ENCODE measurements at regions not wholly inside any gene's neighbourhood (a gene's known extent, or its start where the extent isn't known, plus 50 kb on each side); places are given as distances from the start of the nearest gene placed in this dataset.
"Not testable (repeated sequence)": the region's sequence is repeated elsewhere in the genome, so short reads cannot be mapped to it uniquely, and the experiment has no call there.

DNA sequence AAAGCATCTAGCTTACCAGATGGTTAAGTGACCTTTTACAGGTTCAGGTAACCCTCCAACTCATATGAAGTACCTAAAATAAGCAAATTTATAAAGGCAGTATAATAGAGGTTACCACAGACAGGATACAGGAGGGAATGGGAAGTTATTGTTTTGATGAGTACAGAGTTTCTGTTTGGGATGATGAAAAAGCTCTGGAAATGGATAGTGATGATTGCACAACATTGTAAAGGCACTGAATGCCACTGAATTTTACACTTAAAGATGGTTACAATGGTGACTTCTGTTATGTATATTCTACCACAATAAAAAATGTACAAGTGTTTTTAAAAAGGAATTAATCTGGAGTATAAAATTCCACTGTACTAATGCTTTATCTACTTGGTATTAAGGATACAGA is 75.0 kb upstream of the NIPBL start:
- TF ChIP-seq, protein P1, sequence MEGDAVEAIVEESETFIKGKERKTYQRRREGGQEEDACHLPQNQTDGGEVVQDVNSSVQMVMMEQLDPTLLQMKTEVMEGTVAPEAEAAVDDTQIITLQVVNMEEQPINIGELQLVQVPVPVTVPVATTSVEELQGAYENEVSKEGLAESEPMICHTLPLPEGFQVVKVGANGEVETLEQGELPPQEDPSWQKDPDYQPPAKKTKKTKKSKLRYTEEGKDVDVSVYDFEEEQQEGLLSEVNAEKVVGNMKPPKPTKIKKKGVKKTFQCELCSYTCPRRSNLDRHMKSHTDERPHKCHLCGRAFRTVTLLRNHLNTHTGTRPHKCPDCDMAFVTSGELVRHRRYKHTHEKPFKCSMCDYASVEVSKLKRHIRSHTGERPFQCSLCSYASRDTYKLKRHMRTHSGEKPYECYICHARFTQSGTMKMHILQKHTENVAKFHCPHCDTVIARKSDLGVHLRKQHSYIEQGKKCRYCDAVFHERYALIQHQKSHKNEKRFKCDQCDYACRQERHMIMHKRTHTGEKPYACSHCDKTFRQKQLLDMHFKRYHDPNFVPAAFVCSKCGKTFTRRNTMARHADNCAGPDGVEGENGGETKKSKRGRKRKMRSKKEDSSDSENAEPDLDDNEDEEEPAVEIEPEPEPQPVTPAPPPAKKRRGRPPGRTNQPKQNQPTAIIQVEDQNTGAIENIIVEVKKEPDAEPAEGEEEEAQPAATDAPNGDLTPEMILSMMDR (IDR thresholded peaks at IDR 0.05; ENCODE audit: insufficient read depth, low read depth, low read length, missing control alignments) = no peak
- DNase-seq (ENCODE audit: low read depth) = no peak
- no peak overlapping the region for H3K4me3 ChIP-seq (ENCODE audit: low read length)

DNA sequence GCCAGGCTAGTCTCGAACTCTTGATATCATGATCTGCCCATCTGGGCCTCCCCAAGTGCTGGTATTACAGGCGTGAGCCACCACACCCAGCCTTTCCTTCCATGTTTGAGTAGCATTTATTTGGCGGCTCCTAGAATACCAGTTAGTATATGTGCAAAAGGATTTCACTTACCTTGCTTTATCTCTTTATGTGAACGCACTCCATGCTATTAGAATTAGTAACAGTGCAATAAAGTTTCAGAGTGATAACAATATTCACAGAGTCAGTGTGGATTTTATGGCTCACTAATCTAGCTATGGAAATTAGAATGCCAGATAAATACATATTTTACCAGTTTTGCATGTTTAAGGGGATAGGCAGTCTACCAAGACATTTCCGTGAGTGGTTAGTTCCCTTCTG is 74.4 kb upstream of the NIPBL start:
- TF ChIP-seq, protein P1 (IDR thresholded peaks at IDR 0.05; ENCODE audit: insufficient read depth, low read depth, low read length, missing control alignments) = no peak
- H3K4me3 ChIP-seq (ENCODE audit: low read length) = no peak overlapping the region

DNA sequence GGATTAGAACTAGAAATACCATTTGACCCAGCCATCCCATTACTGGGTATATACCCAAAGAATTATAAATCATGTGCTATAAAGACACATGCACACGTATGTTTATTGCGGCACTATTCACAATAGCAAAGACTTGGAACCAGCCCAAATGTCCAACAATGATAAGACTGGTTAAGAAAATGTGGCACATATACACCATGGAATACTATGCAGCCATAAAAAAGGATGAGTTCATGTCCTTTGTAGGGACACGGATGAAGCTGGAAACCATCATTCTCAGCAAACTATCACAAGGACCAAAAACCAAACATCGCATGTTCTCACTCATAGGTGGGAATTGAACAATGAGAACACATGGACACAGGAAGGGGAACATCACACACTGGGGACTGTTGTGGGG is 63.3 kb upstream of the NIPBL start:
- DNase-seq (ENCODE audit: low read depth); H3K4me3 ChIP-seq (ENCODE audit: low read length): not testable (repeated sequence)

More for the DNA sequence above, 74.4 kb upstream of the NIPBL start:
- DNase-seq (ENCODE audit: low read depth) = no peak

DNA sequence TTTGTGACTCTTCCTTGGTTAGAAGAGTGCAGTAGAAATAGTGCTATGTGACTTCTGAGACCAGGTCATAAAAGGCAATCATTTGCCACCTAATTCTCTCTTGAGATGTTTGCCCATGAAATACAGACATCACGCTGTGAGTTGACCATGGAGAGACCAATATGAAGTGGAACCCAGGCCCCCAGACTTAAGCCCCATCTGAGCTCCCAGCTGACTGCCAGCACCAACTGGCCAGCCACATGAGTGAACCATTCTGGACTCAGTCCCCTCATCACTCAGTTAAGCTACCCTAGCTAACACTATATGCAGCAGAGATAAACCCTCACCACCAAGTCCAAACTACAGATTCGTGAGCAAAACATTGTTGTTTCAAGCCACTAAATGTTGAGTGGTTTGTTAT is 60.7 kb upstream of the NIPBL start:
- no peak for DNase-seq (ENCODE audit: low read depth)
- H3K4me3 ChIP-seq (ENCODE audit: low read length) = no peak overlapping the region
- TF ChIP-seq, protein P1 (IDR thresholded peaks at IDR 0.05; ENCODE audit: insufficient read depth, low read depth, low read length, missing control alignments) = no peak

DNA sequence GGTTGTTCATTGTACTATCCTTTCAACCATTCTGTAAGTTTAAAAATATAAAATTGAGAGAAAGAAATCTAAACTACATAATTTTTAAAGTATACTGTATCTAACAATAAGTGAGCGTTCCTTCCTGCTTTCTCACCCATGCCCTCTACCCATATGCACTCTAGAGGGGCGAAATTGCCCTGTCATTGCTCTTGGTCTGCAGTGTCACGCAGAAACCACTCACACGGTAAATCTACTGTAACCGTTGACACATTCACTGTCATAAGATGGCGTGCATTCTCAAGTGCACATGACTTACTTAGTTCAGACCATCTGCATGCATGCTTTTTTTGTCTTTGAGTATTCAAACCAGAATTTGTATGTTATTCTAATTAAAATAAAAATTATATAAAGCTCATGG is 55.7 kb upstream of the NIPBL start:
- TF ChIP-seq, protein P1 (IDR thresholded peaks at IDR 0.05; ENCODE audit: insufficient read depth, low read depth, low read length, missing control alignments) = no peak
- DNase-seq (ENCODE audit: low read depth) = no peak
- no peak overlapping the region for H3K4me3 ChIP-seq (ENCODE audit: low read length)

DNA sequence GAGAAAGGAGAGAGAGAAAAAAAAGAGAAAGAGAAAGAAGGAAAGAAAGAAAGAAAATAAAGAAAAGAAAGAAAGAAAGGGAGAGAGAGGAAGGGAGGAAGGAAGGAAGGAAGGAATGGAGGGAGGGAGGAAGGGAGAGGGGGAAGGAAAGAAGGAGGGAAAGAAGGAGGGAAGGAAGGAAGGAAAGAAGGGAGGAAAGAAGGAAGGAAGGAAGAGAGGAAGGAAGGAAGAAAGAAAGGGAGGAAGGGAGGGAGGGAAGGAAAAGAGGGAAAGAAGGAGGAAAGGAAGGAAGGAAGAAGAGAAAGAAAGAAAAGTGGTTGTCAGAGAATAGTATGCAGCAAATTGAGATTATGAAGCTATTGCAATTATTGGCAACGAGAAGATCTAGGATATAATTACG is 49.9 kb upstream of the NIPBL start:
- TF ChIP-seq, protein P1 (IDR thresholded peaks at IDR 0.05; ENCODE audit: insufficient read depth, low read depth, low read length, missing control alignments) = no peak

More for the DNA sequence above, 49.9 kb upstream of the NIPBL start:
- no peak for DNase-seq (ENCODE audit: low read depth)
- no peak overlapping the region for H3K4me3 ChIP-seq (ENCODE audit: low read length)

Data from epithelial cell of esophagus (primary cell).